ENCODE measurements at regions not wholly inside any gene's neighbourhood (a gene's known extent, or its start where the extent isn't known, plus 50 kb on each side); places are given as distances from the start of the nearest gene placed in this dataset.

- 3% methylated on average over 1 of the region's 1 CpG for WGBS (ENCODE audit: low lambda C conversion rate)
- H3K79me2 ChIP-seq (ENCODE audit: insufficient read depth, low read length), result no peaks in the 10 kb centered on the region
- no peaks in the 10 kb centered on the region for H3K27me3 ChIP-seq (ENCODE audit: control insufficient read depth in 1 of 2, insufficient read depth in 2 of 2, low read length in 2 of 2)
- TF ChIP-seq SNRNP70 (IDR thresholded peaks at IDR 0.05; ENCODE audit: low read depth, low read length), result no peak
- no peak for TF ChIP-seq ZNF18 (CRISPR knock-in tag; IDR thresholded peaks at IDR 0.05; ENCODE audit: insufficient replicate concordance)
- TF ChIP-seq ZBTB8A (CRISPR knock-in tag; IDR thresholded peaks at IDR 0.05; ENCODE audit: borderline replicate concordance, low read depth), result no peak
- no peak for TF ChIP-seq NPAS2 (CRISPR knock-in tag; IDR thresholded peaks at IDR 0.05; ENCODE audit: borderline replicate concordance)
- intact Hi-C loops (cut with micrococcal nuclease; ENCODE audit: unreplicated experiment) (no loop called here), in situ Hi-C loops (cut with HindIII; ENCODE audit: extremely low pct_ligation_motif_present, low pct_unique_long_range_greater_than_20kb) (no loop called here)
- no TSS peak for BruUV-seq (replicated peaks)
- CTCF ChIA-PET (ENCODE audit: low intra/inter-chr PET ratio, low total read pairs), result no interaction called here
- H2AFZ ChIP-seq (ENCODE audit: low read length), result no peak overlapping the region
- no peak overlapping the region for H3K9ac ChIP-seq (ENCODE audit: insufficient read depth, low read depth, low read length)
- H4K20me1 ChIP-seq (ENCODE audit: insufficient read depth, low read length), result no peaks in the 10 kb centered on the region
- DNase-seq (ENCODE audit: low spot score) (no peak), FAIRE-seq (no peak), ATAC-seq (no peak)
- no peaks in the 10 kb centered on the region for H3K4me1 ChIP-seq (ENCODE audit: insufficient read depth, low read length)
- no peak overlapping the region for H3K27ac ChIP-seq (ENCODE audit: extremely low read length, insufficient read depth, low read length)
- POLR2A ChIA-PET, result no interaction called here
- H3K36me3 ChIP-seq (replicated peaks in 1 of 2; ENCODE audit: control insufficient read depth in 1 of 2, insufficient read depth in 2 of 2, low read length in 2 of 2), result no peaks in the 10 kb centered on the region
- H3K9me3 ChIP-seq (ENCODE audit: low read length), result no peaks in the 10 kb centered on the region
- H3K4me3 ChIP-seq (replicated peaks in 1 of 3; ENCODE audit: insufficient read depth in 1 of 3, low read depth in 2 of 3, low read length in 3 of 3), result no peak overlapping the region
- H3K4me2 ChIP-seq (ENCODE audit: low read depth, low read length), result no peak overlapping the region
Observed at GRCh38 chr12:33323823-33324222, 115.8 kb downstream of the SYT10 start.

GRCh38 chr12:33322519-33322918, 117.1 kb downstream of the SYT10 start:
- intact Hi-C loops (cut with micrococcal nuclease; ENCODE audit: unreplicated experiment) (no loop called here), in situ Hi-C loops (cut with HindIII; ENCODE audit: extremely low pct_ligation_motif_present, low pct_unique_long_range_greater_than_20kb) (no loop called here)
- no peaks in the 10 kb centered on the region for H3K36me3 ChIP-seq (replicated peaks in 1 of 2; ENCODE audit: control insufficient read depth in 1 of 2, insufficient read depth in 2 of 2, low read length in 2 of 2)
- no peaks in the 10 kb centered on the region for H3K4me1 ChIP-seq (ENCODE audit: insufficient read depth, low read length)
- BruUV-seq (replicated peaks), result no TSS peak
- H3K79me2 ChIP-seq (ENCODE audit: insufficient read depth, low read length), result no peaks in the 10 kb centered on the region
- H3K4me2 ChIP-seq (ENCODE audit: low read depth, low read length), result no peak overlapping the region
- H3K9me3 ChIP-seq (ENCODE audit: low read length), result no peaks in the 10 kb centered on the region
- H3K9ac ChIP-seq (ENCODE audit: insufficient read depth, low read depth, low read length), result no peak overlapping the region
- H2AFZ ChIP-seq (ENCODE audit: low read length), result peak overlapping the region; percentile 27
- no peak for DNase-seq (ENCODE audit: low spot score)
- TF ChIP-seq REST (IDR thresholded peaks at IDR 0.05; ENCODE audit: borderline replicate concordance in 1 of 2, low read depth in 1 of 2, low read length in 2 of 2) (no peak), THAP7 (CRISPR knock-in tag; IDR thresholded peaks at IDR 0.05) (no peak), ZNF124 (CRISPR knock-in tag; IDR thresholded peaks at IDR 0.05) (no peak), SP5 (CRISPR knock-in tag; IDR thresholded peaks at IDR 0.05; ENCODE audit: borderline replicate concordance, low read depth) (no peak)
- FAIRE-seq, result no peak
- H3K4me3 ChIP-seq (replicated peaks in 1 of 3; ENCODE audit: insufficient read depth in 1 of 3, low read depth in 2 of 3, low read length in 3 of 3), result no peak overlapping the region
- CTCF ChIA-PET (ENCODE audit: low intra/inter-chr PET ratio, low total read pairs), result no interaction called here
- ATAC-seq, result no peak; the same call in 2 of the 3 replicates
- no peaks in the 10 kb centered on the region for H3K27me3 ChIP-seq (ENCODE audit: control insufficient read depth in 1 of 2, insufficient read depth in 2 of 2, low read length in 2 of 2)
- POLR2A ChIA-PET, result no interaction called here
- H4K20me1 ChIP-seq (ENCODE audit: insufficient read depth, low read length), result no peaks in the 10 kb centered on the region
- no peak overlapping the region for H3K27ac ChIP-seq (ENCODE audit: extremely low read length, insufficient read depth, low read length)
- 0% methylated on average over 4 of the region's 5 CpGs for WGBS (ENCODE audit: low lambda C conversion rate)
